Stimulated activated CD8-positive, alpha-beta memory T cell treated with anti-CD3 and anti-CD28 coated beads, Interleukin-7, amount 100 ng/mL, for 1 hour (primary cell): ENCODE measurements at regions not wholly inside any gene's neighbourhood (a gene's known extent, or its start where the extent isn't known, plus 50 kb on each side); places are given as distances from the start of the nearest gene placed in this dataset.

Source experiments
- DNase-seq, 2 donors: peaks; one replicate each; pipeline ENCODE4 v3.0.0-alpha.2; 2020; ENCODE audit warnings: low read depth in 2 of 2

GRCh38 chr6:145020114-145020513 is 715.2 kb downstream of the EPM2A start:
- no peak for DNase-seq

DNA sequence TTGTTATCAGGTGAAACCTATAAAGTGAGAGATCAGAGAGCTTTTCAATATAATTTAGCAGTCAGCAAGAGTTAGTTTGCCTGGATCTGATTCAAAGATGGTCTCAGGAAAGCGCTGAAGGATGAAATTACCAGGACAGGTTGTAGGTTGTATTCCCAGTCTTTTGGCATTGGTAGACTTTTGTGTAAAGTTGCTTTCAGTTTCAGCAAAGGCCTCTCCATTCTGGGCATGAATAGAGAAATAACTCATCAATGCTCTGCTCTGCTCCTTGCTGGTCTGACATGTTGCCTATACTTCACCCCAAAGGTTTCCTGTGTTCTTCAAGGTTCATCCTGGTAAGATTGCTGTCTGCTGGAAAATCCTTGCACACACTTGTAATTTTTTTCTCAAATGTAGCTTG is 714.8 kb downstream of the EPM2A start:
- no peak for DNase-seq

DNA sequence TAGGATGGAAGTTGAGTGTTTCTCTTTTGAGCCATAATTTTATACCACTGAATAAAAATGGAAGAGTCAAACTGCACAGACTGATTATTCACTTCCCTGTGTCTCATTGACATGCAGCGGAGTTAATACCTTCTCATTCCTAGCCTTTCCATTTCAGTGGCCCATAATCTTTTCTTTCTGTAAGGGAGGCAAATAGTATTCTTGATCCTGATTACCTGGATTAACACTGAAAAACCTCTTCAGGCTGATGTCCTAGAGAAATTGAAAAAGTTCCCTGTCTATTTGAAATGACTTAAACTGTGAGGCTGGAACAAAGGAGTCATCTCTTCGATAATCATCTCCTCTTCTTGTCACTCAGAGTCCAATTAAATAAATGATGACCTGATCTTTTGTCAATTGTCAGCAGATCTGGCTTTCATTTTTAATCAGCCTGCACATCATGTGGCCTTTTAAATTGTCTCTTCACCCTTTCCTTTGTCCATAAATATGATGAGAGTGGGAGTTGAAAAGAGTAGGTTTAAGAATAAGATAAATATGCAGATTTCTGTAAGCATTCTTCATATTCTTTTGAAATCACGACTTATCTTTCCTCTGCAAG is 713.0 kb downstream of the EPM2A start:
- DNase-seq = no peak

DNA sequence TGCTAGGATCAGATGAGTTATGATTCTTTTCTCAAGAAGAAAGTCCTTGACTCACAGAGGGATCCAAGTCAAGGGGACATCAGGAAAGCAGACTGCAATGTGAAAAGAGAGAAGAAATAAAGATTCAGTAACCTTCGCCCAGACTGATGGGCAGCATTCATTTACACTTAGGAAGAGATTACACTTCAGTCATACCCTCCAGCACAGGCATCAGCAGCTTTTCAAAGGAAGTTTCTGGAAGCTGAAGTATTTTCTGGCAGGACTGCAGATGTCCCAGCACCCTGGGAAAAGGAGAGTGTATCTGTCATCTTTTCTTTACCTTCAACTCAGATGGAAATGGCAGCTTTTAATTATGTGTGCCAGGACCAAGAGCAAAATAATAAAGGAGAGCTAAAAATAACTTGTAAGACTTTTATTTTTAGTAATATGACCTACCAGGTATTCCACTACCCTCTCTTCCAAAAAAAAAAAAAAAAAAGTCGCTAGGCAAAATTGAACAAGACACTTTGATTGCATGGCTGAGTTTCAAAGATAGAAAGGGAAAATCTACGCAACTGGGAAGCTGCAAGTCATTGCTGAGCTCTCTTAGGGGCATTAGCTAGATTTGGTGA is 712.1 kb downstream of the EPM2A start:
- no peak for DNase-seq

GRCh38 chr6:145025488-145025887 is 709.8 kb downstream of the EPM2A start:
- DNase-seq = no peak

- no peak for DNase-seq
These were observed 709.0 kb downstream of the EPM2A start for GRCh38 chr6:145026267-145026679.

GRCh38 chr6:145028144-145028818 is 707.0 kb downstream of the EPM2A start:
- DNase-seq = no peak

DNA sequence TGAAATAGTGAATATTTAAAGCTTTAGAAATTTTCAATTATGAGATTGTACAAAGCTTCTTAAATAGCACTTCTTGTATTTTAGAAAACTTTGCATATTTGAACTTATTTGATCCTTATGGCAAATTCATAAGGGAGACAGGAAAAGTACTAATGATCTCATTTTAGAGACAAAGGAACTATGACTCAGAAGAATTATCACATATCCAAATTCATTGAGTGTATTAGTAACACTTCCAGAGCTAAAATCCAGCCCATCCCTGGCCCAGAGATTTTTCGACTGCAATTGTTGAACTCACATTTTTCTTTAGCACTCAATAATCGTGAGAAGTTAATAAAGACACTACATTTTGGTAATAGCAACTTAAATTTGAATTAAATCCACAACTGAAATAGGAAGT is 704.3 kb downstream of the EPM2A start:
- no peak for DNase-seq

DNA sequence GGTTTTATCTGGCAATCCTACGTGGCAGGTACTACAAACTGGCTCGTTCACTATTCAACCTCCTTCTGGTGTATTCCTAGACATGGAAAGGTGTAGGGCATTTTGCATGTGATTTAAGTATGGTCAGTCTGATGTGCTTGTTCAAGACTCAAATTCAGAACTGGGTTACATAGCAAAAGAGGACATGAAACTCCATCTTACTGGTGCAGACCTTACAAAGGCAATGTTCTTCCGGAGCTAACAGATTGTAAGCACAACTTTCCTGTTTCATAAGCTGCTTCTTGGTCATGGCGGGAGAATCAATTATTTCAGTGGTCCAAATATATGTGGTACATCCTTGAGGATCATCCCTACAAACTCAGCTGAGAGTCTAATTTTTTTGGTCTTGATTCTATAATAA is 703.4 kb downstream of the EPM2A start:
- no peak for DNase-seq

DNA sequence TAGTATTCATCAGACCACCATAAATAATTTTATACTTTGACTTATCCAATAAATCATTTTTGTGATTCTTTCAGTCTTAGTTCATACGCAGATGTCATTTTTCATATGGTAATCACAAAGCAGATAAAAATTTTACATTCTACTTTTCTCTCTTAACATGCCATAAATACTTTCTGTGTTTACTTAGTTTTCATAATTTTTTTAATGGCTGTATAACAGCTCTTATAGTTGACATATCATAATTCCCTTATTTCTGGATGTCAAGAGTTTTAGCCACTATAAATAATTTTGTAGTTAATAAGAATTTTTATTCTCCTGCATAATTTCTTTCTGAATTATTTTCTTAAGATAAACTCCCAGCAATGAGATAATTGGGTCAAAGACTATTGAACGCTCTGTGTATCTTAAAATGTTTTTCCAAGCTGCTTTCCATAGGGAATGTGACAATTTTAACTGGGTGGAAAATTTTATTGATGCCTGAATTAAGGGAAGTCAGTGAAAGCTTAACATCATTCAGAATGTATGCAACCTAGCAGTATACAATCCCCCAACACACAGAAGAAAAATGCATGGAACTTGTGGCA is 702.7 kb downstream of the EPM2A start:
- no peak for DNase-seq

DNA sequence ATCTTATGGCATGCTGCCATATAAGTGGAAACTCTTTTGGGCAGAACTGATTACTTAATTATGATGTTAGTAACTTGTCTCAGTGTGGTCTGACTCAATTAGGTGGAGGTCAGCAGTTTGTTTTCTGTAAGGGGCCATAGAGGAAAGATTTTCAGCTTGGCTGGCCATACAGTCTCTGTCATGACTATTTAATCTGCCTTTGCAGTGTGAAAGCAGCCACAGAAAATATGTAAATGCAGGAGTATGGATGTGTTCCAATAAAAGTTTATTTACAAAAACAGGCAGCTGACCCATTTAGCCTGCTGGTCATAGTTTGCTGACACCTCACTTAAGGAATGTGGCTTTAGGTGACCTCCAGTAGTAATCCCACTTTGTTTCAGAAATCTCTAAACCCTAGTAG is 700.7 kb downstream of the EPM2A start:
- DNase-seq = no peak

GRCh38 chr6:145036236-145036635 is 699.1 kb downstream of the EPM2A start:
- no peak for DNase-seq

DNA sequence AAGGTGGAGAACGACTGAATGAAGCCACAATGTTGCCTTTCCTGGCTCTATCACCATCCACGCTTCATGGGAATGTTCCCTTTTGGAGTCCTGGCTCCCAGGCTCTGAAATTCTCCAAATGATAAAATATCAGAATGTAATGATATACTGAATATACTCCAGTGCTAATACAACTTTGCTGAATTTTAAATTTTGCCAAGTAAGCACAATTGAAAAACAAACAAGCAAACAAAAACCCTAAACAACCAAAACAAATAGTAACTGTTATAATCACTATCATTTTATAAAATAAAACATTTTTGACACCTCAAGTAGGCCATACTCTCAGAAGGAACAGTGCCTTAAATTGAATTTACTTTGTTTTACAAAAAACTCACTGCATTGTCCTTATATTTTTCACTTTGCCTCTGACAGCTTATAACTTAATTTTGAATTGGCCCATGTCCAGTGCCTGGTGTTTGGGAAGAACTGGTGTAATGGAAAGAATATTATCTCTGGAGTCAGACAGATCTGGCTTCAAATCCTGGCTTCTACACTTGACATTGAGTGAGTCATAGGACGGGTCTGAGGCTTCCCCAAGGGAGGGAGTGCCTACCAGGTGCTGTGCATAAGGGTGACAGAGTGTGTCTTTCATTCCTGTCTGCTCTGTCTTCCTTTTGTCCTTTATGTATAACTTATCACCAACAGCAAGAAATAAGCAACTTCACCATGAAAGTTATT is 698.3 kb downstream of the EPM2A start:
- no peak for DNase-seq

DNA sequence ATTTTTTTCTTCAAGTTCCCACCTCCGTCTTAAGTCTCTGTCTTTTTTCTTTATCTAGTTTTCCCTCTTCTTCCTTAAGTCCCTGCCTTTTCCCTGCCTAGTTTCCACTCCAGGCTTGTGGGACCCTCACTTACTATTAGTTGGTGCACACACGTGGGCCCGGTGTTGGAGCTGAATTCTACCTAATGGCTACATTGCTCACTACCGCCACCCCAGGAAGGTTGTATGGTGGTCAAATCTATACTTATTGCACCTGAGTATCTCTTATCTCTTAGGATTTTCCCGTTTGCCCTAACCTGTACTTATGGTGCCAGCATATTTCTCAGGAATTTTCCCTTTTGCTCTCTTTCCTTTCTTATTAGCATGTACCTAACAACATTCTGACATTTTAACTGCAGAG is 692.8 kb downstream of the EPM2A start:
- DNase-seq = no peak

DNA sequence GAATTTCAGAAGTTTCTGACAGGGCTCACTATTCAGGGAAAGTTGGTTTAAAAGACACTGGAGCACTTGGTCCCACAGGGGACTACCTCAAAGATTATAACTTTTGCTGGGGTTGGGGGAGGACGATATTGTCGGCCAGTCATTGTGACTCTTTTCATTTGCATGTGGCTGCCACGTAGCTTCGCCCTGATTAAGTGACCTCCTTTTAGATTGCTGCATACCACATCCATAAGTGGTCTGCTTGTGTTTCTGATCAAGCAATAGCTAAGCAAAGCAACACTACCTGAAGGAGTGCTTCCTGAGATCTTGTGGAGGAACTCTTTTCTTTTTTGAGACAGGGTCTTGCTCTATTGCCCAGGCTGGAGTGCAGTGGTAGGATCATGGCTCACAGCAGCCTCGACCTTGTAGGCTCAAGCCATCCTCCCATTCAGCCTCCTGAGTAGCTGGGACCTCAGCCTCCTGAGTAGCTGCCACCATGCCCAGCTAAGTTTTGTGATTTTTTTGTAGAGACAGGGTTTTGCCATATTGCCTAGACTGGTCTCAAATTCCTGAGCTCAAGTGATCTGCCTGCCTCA is 691.3 kb downstream of the EPM2A start:
- no peak for DNase-seq

- no peak for DNase-seq
These were observed 690.6 kb downstream of the EPM2A start for GRCh38 chr6:145044641-145045246.

DNA sequence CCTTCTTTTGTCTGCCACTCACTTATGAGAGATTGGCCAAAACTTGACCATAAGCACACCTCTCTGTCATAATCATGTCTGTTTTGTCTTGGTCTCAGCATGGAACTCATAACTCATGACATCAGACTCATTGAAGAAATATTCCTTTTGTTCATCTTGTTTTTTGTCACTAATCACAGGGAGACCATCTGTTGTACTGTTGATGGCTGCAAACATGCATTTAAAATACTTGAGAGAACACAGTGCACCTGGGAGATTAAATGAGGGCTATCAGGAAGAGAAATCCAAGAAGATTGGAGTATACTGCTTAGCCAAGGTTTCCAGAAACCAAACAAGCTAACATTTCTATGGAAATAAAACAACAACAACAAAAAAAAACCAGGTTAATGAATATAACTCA is 689.7 kb downstream of the EPM2A start:
- DNase-seq = no peak

DNA sequence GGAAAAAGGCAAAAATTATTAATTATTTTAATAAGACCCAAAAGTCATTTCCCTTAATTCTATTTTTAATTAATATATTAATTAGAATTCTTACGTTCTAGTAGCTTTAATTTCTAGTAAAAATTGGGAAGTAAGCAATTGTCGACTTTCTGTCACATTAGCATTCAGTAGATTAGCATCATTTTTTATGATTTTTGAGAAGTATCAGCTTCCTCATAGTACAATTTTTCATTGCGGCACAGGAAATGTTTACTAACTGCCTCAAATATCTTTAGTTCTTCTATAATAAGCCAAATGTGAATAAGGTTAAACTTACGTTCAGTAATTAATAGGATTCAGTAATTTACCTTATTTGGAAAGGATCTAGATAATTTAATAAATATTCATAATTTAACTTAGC is 687.4 kb downstream of the EPM2A start:
- no peak for DNase-seq

- DNase-seq = no peak
These were observed 683.7 kb downstream of the EPM2A start for GRCh38 chr6:145051661-145052060.

- DNase-seq = no peak
These were observed 679.8 kb downstream of the EPM2A start for GRCh38 chr6:145055567-145055966.

- DNase-seq = no peak
These were observed 674.6 kb downstream of the EPM2A start for GRCh38 chr6:145060714-145061113.

- DNase-seq = no peak
These were observed 672.2 kb downstream of the EPM2A start for GRCh38 chr6:145063091-145063490.
